ENCODE measurements at regions not wholly inside any gene's neighbourhood (a gene's known extent, or its start where the extent isn't known, plus 50 kb on each side); places are given as distances from the start of the nearest gene placed in this dataset.

GRCh38 chr9:108562176-108562575, 293.6 kb downstream of the ACTL7B start:
- no peak for TF ChIP-seq JUND (IDR thresholded peaks at IDR 0.05)
- TF ChIP-seq CTCF (IDR thresholded peaks at IDR 0.05 in 2 of 3, conservative IDR thresholded peaks at IDR 0.05 in 1 of 3; ENCODE audit: borderline replicate concordance in 1 of 3, insufficient read depth in 1 of 3, low read depth in 2 of 3, low read length in 2 of 3) = no peak
- TF ChIP-seq CEBPB (IDR thresholded peaks at IDR 0.05; ENCODE audit: low read depth) = no peak
- TF ChIP-seq YY1 (IDR thresholded peaks at IDR 0.05; ENCODE audit: extremely low read depth, insufficient replicate concordance, low read depth, low read length) = no peak

Measured in HCT116 (cell line).